ENCODE measurements at regions not wholly inside any gene's neighbourhood (a gene's known extent, or its start where the extent isn't known, plus 50 kb on each side); places are given as distances from the start of the nearest gene placed in this dataset.
"Not testable (repeated sequence)": the region's sequence is repeated elsewhere in the genome, so short reads cannot be mapped to it uniquely, and the experiment has no call there.

- Histone ChIP-seq H2AFZ (ENCODE audit: low read length) (no peak overlapping the region), H3K4me2 (ENCODE audit: low read depth, low read length) (no peak overlapping the region), H3K4me3 (ENCODE audit: low read length) (no peak overlapping the region), H3K9ac (ENCODE audit: low read length) (no peak overlapping the region), H4K20me1 (ENCODE audit: insufficient read depth, low read length) (no peaks in the 10 kb centered on the region), H3K4me1 (ENCODE audit: low read length) (no peaks in the 10 kb centered on the region), H3K79me2 (ENCODE audit: low read length) (no peaks in the 10 kb centered on the region), H3K27ac (ENCODE audit: low read length) (no peak overlapping the region), H3K9me2 (replicated peaks; ENCODE audit: insufficient read depth, low read length) (no peaks in the 10 kb centered on the region), H3K27me3 (replicated peaks; ENCODE audit: insufficient read depth, low read length) (no peaks in the 10 kb centered on the region), H3K36me3 (replicated peaks; ENCODE audit: insufficient read depth, low read length) (no peaks in the 10 kb centered on the region), H3K9me3 (replicated peaks; ENCODE audit: insufficient read depth, low read length) (no peaks in the 10 kb centered on the region), H3F3A (ENCODE audit: insufficient read depth, low read length) (no peaks in the 10 kb centered on the region)
- no peak for DNase-seq
- TF ChIP-seq EZH2phosphoT487 (IDR thresholded peaks at IDR 0.05; ENCODE audit: low read length) (no peak), EZH2 (optimal IDR thresholded peaks at IDR 0.05; ENCODE audit: low read depth, low read length) (no peak), CTCF (IDR thresholded peaks at IDR 0.05; ENCODE audit: low read length) (no peak)
Observed at GRCh38 chr1:67551375-67551774, 121.2 kb upstream of the SERBP1 start.

GRCh38 chr1:67552336-67552759, 122.1 kb upstream of the SERBP1 start:
- no peak for TF ChIP-seq CTCF (IDR thresholded peaks at IDR 0.05; ENCODE audit: low read length)
- TF ChIP-seq EZH2phosphoT487 (IDR thresholded peaks at IDR 0.05; ENCODE audit: low read length): no peak
- no peak for TF ChIP-seq EZH2 (optimal IDR thresholded peaks at IDR 0.05; ENCODE audit: low read depth, low read length)
- Histone ChIP-seq H3F3A (ENCODE audit: insufficient read depth, low read length) (no peaks in the 10 kb centered on the region), H3K9me2 (replicated peaks; ENCODE audit: insufficient read depth, low read length) (no peaks in the 10 kb centered on the region), H3K9me3 (replicated peaks; ENCODE audit: insufficient read depth, low read length) (no peaks in the 10 kb centered on the region), H3K4me3 (ENCODE audit: low read length) (no peak overlapping the region), H3K4me1 (ENCODE audit: low read length) (no peaks in the 10 kb centered on the region), H3K27me3 (replicated peaks; ENCODE audit: insufficient read depth, low read length) (no peaks in the 10 kb centered on the region), H2AFZ (ENCODE audit: low read length) (no peak overlapping the region), H3K79me2 (ENCODE audit: low read length) (no peaks in the 10 kb centered on the region), H3K36me3 (replicated peaks; ENCODE audit: insufficient read depth, low read length) (no peaks in the 10 kb centered on the region), H3K27ac (ENCODE audit: low read length) (no peak overlapping the region), H3K9ac (ENCODE audit: low read length) (no peak overlapping the region), H3K4me2 (ENCODE audit: low read depth, low read length) (no peak overlapping the region), H4K20me1 (ENCODE audit: insufficient read depth, low read length) (no peaks in the 10 kb centered on the region)
- no peak for DNase-seq

- H3K4me1 ChIP-seq (ENCODE audit: low read length); H3K36me3 ChIP-seq (replicated peaks; ENCODE audit: insufficient read depth, low read length); H4K20me1 ChIP-seq (ENCODE audit: insufficient read depth, low read length); H3K4me2 ChIP-seq (ENCODE audit: low read depth, low read length); H3K9ac ChIP-seq (ENCODE audit: low read length); H3K27me3 ChIP-seq (replicated peaks; ENCODE audit: insufficient read depth, low read length); H2AFZ ChIP-seq (ENCODE audit: low read length); H3F3A ChIP-seq (ENCODE audit: insufficient read depth, low read length); DNase-seq; H3K4me3 ChIP-seq (ENCODE audit: low read length); H3K27ac ChIP-seq (ENCODE audit: low read length); H3K9me2 ChIP-seq (replicated peaks; ENCODE audit: insufficient read depth, low read length); H3K9me3 ChIP-seq (replicated peaks; ENCODE audit: insufficient read depth, low read length); H3K79me2 ChIP-seq (ENCODE audit: low read length): not testable (repeated sequence)
Observed at GRCh38 chr1:67554204-67554603, 124.0 kb upstream of the SERBP1 start.

GRCh38 chr1:67555461-67556296, 125.5 kb upstream of the SERBP1 start:
- no peak overlapping the region for H3K4me3 ChIP-seq (ENCODE audit: low read length)
- H3K9ac ChIP-seq (ENCODE audit: low read length): no peak overlapping the region
- no peak overlapping the region for H3K4me2 ChIP-seq (ENCODE audit: low read depth, low read length)
- no peak for TF ChIP-seq EZH2 (optimal IDR thresholded peaks at IDR 0.05; ENCODE audit: low read depth, low read length)
- TF ChIP-seq EZH2phosphoT487 (IDR thresholded peaks at IDR 0.05; ENCODE audit: low read length): no peak
- no peak for TF ChIP-seq CTCF (IDR thresholded peaks at IDR 0.05; ENCODE audit: low read length)
- no peak overlapping the region for H3K27ac ChIP-seq (ENCODE audit: low read length)
- H3K36me3 ChIP-seq (replicated peaks; ENCODE audit: insufficient read depth, low read length): no peaks in the 10 kb centered on the region
- no peaks in the 10 kb centered on the region for H3K9me2 ChIP-seq (replicated peaks; ENCODE audit: insufficient read depth, low read length)
- no peaks in the 10 kb centered on the region for H3K27me3 ChIP-seq (replicated peaks; ENCODE audit: insufficient read depth, low read length)
- DNase-seq: no peak
- H2AFZ ChIP-seq (ENCODE audit: low read length): no peak overlapping the region
- H3F3A ChIP-seq (ENCODE audit: insufficient read depth, low read length): no peaks in the 10 kb centered on the region
- no peaks in the 10 kb centered on the region for H3K79me2 ChIP-seq (ENCODE audit: low read length)
- H3K9me3 ChIP-seq (replicated peaks; ENCODE audit: insufficient read depth, low read length): no peaks in the 10 kb centered on the region
- no peaks in the 10 kb centered on the region for H3K4me1 ChIP-seq (ENCODE audit: low read length)
- H4K20me1 ChIP-seq (ENCODE audit: insufficient read depth, low read length): no peaks in the 10 kb centered on the region

All from MM.1S (cell line).